HG03460 (cell line): ENCODE measurements at regions not wholly inside any gene's neighbourhood (a gene's known extent, or its start where the extent isn't known, plus 50 kb on each side); places are given as distances from the start of the nearest gene placed in this dataset.

Experiments
- ATAC-seq: cut with Tn5 transposase; IDR thresholded peaks from one replicate; pipeline ENCODE4 v1.9.1; 2021; ENCODE audit not compliant: unreplicated experiment

DNA sequence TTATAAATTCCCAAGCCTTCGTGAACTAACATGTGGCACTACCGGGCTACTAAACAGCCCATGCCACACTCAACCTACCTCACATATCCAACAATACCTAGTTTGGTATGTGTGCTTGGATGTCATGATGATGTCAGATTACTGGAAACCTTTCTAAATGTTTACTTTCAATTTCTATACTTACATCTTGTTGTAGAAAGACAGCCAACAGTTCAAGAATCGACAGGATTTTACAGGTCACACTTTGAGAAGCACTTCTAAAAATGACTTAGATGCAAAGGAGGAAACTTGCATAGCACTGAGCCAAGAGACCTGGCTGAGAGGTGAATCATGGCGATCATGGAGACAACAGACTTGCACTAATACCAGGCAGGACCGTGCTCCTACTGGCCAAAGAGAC is 209.9 kb downstream of the COL4A1 start:
- no peak for ATAC-seq

DNA sequence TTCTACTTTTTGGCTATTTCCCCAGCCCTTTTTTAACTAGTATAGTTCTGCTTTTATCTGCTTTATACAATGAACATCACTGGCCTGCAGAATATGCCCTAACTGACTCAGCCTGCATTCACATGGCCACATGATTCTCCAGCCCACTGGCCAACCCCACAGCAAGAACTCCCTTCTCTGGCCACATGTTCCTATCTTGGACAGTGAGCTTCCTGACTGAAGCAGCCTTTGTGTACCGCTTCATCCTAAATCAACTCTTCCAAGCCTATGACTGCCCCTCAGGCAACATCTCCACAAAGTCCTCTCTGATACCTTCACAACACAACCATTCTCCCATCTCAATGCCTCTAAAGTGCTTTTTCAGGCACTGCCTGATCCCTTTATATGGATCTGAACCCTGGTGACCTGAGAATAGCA is 214.1 kb downstream of the COL4A1 start:
- no peak for ATAC-seq

DNA sequence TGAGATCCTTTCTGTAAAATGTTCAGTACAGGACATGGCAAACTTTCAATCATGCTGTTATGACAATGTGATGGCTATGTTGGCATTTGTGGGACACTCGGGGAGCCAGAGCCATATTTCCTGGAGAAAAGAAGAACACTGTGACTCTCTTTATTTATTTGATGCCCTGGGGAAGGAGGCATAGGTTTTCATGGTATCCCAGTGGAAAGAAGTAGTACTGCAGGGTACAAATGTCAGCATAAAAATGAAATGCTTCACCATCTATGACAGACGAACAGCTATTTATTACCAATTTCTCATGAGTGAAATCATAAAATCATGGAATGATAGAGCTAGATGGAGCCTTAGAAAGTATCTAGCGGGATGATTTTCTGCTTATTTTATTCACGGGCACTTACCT is 217.1 kb downstream of the COL4A1 start:
- ATAC-seq, result no peak

DNA sequence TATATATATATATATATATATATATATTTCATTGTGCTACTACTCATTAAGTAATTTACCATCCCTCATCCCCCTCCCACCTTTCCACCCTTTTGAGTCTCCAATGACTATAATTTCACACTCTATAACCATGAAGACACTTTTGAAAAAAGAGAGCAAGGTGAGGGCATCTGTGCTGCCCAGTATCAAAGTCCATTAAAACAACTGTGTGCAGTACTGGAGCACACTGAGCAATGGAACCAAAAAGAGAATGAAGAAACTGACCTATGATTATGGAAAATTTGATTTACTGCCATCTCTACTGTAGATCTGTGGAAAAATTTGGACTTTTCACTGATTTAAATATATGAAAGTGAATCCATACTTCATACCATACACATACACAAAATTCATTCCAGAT is 217.9 kb downstream of the COL4A1 start:
- ATAC-seq, result no peak

DNA sequence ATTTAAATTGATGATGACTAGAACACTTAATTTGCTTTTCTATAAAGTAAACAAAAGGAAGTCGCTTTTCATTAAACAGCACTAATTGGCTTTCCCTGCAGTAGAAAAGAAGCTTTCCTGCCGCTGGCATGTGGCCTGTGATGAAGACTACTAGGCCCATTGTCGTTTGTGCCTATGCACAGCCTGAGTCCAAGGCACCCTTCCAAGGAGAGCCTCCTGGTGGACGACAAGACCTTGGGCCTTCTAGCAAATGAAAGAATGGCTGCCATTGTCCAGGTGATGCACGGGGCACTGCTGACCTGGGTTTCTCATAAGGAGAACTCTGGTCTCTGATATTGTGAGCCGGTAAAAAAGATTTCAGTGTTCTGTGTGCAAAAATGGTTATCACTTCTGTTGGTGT is 233.0 kb downstream of the COL4A1 start:
- no peak for ATAC-seq

DNA sequence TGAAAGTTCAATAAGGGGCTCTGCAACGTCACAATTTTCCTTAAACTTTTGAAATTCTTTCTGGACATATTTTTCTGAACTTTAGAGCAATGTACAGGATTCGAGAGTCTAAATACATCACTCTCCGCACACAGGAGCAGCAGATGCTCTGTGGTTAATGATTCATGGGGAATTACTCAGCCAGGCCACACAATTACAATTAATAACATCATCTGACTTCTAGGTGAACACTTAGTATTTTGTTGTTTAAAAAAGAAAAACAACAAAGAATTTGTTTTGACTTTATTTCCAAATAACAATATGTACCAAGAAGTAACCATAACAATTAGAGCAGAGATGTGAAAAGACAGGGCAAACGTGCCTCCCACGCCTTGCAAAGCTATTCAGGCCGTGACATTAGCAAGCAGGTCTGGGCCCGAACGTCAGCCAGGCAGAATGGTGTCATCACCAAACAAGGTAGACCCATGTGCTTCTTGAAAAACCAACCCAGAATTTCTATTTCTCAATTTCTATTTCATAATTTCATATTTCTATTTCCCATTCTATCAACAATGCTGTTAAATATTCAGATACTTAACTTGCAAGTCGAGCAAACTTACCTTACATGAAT is 236.3 kb downstream of the COL4A1 start:
- no peak for ATAC-seq

DNA sequence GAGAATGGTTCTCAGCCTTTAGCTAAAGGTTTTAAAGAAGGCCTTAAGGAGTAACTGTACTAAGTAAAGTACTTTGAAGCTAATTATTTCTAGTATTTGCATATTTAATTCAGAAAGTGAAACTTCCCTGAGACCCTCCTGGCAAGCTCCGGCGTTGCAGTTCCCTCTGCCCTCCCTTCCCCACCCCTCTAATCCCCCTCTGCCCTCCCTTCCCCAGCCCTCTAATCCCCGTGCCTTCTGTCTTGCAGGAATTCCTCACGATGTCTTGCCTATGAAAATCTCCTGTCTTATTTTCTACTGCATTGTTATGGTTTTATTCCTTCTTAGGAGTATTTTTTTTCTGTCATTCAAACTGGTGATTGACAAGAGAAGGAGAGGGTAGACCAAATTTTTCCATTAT is 236.9 kb downstream of the COL4A1 start:
- no peak for ATAC-seq

DNA sequence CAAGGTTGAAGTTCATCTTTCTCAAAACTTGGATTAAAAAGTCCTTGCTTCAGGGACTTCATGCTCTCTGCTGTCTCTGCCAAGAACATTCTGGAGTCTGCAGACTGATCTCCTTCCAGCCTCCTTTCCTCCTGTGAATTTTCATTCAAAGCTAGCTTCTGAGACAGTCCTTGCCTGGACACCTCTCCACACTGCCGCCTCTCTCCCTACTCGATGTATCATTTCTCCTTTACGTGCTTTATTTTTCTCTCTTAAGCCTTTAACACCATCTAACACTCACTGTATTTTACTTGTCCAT is 238.8 kb downstream of the COL4A1 start:
- ATAC-seq, result no peak

DNA sequence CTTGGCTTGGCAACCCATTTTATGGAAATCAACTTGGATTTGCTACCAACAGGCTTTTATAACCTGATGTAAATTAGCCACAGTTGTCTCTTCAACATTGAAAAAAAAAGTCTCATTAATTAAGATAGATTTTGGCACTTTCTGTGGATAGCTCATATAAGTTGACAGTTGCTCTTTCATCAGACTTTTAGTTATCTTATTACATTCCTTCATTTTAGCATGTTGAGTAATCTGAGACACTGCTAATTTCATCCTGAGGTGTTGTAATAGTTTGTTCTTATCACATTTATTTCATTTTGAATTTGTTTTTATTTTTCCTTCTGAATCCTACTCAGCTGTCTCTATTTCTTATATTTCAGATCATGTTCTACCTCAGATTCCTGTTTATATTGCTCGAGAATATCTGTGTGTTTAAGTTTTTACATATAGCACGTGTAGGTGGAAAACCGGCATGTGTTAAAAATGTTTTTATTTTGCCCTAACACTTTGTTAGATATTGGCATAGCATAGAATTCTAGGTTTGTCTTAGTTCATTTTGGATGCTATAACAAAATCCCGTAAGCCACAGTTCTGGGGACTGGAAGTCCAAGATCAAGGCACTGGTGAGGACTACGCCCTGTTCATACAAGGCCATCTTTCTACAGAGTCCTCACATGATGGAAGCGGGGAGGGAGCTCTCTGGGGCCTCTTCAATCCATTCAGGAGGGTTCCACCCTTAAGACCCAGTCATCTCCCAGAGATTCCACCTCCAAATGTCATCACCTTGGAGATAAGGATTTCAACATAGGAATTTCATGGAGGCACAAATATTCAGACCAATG is 239.4 kb downstream of the COL4A1 start:
- ATAC-seq, result no peak

DNA sequence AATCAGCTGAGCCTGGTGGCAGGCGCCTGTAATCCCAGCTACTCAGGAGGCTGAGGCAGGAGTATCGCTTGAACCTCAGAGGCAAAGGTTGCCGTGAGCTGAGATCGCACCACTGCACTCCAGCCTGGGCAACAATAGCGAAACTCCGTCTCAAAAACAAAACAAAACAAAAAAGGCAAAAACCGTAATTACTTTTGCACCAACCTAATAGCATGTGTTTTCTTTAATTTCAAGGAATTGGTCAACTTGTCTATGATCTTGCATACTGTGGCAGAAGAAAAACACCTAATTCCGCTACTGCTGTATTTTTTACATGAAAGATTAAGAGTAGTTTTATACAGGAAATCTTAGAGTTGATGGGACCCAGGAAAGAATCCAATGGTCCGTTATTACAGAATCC is 241.2 kb downstream of the COL4A1 start:
- no peak for ATAC-seq

DNA sequence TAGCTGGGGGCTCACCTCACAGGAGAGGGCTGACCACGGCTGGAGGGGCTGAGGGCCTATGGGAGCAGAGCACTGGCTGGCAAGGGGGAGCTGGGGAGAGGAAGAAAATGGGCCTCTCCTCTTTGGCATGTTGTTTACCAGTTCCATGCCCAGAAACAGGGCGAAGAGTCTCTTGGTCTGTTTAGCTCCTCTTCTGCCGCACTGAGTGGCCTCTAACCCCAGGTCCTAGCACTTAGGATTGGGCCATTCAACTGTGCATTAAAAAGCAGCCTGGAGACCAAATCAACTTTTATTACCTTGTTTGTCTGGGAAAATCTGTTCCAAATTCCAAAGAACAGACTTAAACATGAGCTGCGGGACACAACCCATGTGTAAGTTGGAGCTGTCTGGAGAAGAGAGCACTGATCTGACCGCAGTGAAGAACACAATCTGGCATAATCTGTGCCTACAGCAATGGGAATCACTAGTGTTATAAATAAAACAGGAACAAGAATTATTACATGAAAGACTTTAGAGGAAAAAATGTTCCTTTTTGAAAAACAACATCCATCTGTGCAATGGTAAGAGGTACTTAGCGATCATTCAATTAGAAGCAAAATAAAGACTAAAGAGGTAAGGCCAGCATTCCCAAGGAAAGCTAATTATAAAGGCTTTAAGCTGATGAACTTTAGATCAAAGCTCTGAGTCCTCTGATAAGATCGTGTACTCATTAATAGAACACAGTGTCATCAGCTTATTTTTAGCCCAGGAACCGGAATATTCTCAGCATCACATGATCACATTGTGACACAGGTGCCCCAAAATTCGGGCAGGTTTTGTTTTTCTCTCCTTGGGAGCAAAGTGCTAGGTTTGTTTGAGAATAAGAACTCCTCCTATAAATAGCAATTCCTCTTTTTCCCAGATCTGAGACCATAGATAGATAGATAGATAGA is 243.2 kb downstream of the COL4A1 start:
- ATAC-seq, result no peak

DNA sequence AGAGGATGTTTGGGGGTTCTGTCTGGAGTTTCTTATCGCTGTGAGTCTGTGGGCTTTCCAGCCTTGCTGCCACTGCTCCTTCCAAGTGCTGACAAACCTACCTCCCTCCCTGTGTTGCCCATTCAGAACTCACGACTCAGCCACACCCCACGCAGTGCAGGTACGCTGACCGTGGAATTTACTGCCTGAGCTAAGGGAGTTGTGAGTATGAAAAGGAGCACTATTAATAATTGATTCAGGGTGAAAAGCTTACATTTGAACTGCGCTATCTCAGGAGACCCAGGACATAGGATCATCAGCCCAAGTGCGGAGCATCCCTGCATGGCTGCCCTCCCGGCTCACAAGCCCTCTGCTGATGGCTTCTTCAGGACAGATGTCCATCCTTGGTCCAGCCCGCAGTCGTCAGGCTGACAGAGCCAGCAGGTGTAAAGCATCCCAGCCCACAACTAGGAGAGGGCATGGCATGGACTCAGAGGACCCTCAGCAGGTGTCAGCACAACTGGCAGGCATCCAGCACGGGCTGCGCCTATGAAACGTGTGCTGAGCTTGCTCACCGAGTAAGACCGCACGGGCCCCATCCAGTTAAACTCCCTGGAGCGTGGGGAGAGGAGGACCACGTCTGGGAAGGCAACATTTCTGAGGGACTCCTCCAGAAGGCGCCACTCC is 244.0 kb downstream of the COL4A1 start:
- no peak for ATAC-seq

DNA sequence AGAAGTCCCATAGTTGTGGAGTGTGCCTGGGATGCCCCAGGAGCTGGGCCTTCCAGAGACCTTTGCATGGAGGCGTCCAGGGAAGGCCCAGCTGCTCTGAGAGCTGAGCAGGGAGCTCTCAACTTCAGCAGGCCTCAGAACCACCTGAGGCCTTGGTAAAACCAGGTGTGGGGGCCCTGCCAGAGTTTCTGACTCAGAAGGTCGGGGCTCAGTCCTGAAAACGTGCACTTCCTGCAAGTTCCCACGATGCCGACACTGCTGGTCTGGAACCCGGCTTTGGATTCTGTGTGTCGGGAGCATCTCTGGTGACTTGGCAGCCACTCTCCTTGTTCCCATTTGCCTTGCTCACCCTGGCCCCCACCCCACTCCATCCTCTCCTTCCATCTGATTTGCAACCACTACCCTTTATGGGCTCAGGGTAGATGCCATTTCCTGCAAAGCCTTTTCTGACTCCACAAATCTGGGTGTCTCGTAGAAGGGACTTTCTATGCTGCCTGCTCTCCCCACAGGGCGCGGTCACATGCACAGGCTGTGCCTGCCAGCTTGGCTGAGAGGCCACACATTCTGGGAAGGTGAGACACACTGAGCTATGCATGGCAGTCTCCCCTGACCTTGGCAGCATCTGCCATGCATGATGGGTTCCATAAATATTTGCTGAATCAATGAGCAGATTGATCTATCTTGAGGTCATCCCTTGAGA is 244.7 kb downstream of the COL4A1 start:
- no peak for ATAC-seq

DNA sequence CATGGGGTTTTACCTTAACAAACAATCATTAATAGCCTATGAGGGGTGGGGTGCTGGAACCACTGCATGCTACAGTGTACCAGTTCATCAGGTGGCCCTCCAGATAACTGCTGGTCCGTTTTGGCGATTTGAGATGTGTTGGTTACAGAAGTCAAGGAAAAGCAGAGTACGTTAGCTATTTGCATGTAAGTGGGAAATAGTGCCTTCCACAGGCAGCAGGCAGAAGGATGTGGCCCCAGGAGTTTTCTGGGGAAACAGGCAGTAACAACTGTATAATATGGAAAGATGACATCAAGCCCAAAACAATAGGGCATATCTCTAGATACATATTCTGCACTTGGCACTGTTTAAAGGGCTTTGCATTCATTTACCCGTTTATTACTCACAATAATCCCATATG is 245.7 kb downstream of the COL4A1 start:
- no peak for ATAC-seq

DNA sequence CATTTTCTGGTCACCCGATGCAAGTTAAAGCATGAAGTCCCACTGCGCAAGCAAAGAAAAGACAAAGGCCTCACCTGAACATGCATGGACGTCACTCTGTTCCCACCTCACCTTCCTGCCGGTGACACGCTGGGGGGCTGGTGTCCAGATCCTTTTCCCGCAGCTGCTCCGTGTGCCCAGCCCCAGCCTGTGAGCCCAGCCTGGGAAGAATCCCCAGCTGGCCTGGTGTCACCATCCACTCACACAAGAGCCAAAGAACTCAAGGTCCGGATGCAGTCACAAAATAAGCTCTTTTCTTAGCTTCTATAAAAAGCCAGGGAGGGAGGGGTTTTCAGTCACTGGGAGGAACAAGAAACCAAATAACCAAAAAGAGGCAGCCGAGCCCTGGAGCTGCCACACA is 249.9 kb downstream of the COL4A1 start:
- ATAC-seq, result no peak

DNA sequence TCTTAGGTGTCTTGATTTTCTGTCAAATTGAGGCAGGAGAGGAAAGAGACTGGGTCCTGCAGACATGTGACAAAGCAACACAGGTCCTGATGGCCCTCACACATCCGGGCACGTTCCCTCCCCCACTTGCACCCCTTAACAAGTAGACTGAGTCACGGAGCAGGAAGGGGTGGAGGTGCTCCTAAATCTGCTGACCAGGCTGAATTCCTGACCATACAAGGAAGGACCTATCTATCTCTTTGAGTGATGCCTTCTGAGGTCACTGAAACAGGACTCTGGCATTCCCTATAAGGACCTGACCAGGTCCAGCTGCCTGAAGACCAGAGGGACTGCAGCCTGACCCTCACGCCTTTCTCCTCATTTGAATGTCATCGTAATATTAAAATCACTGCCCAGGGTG is 250.3 kb downstream of the COL4A1 start:
- ATAC-seq, result no peak

DNA sequence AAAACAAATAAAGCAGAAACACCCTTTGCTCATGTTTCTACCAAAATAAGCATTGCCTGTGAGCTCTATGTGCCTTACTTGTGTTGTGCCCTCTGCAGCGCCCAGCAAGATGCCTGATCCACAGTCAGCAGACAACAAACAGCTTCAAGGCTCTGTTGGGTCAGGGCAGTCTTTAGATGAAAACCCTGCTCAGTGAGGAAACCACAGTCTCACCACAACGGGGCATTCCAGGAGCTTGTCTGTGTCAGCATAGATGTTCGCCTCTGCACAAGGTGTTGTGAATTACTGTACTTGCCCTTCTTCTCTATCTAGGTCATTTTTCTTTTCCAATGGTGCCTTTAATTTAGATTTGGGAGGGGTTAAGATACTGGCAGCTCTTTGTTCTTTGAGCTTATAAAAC is 251.9 kb downstream of the COL4A1 start:
- ATAC-seq, result peak; percentile 73

DNA sequence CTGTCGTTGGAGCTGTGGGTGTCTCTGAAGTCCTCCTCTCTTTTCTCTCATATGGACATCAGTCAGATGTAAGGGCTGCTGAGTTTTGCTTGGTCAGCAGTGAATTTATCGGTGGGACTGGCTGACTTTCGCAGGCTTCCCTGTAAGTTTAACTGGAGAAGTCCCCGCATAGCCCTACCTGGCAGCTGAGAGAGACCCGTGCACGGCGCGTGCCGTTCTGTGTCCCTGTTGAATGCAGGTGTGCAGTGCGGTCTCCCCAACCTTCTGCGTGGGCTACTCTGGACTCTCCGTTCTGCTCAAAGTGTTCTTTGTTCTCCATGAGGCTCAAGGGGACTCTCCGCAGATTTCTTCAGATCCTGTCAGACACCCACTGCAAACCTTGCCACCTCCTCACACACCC is 252.9 kb downstream of the COL4A1 start:
- ATAC-seq, result no peak

DNA sequence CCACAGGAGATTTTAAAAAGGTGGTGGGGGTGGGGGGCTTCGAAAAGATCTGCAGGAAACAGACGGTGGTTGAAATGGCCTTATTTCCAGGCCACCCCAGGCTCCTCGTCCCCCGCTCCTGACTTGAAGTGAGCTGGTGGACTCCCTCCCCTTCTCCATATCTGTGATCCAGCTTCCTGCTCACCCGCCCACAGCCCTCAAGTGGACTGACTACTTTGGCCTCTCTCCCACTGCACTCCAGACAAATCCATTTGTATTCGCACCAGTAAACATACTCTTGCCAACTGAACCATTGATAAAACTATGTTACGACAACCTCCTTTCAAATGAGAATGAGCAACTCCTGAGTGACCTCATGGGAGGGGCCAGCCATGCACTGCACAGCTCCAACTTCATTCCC is 259.5 kb downstream of the COL4A1 start:
- no peak for ATAC-seq

DNA sequence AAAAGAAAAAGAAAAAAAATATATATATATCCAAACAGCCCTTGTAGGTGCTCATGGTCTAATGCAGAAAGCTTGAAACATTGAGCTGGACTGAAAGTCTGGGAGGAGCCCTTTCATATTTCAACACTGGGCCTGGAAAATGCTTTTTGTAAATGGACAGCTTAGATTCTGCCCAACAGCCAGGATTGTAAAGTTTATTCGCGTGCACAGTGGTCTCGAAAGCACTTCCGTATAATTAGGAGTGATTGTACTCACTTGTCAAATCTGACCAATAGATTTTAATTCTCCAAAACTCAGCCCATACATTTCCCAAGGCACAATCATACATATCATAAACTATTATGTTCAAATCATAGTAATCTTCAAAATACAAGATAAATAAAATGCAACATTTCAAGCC is 260.1 kb downstream of the COL4A1 start:
- ATAC-seq, result no peak

DNA sequence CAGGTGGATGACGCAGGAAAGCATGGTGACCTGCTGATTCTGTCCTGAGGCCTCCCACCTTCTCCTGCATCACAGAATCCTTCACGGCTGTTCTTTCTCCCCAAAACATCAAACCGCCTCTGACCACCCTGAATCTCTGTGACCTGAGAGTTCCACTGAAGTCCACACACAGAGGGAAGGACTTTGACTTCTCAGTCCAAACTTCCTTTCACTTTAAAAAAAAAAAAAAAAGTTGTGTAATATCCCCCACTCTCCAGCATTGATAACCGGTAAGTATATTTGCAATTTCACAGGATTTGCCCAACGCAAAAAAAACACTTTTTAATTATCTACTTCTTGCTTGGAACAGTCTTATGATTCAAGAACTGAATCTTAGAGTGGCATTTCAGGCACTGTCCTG is 259.5 kb upstream of the IRS2 start:
- ATAC-seq, result no peak
